ENCODE measurements at regions not wholly inside any gene's neighbourhood (a gene's known extent, or its start where the extent isn't known, plus 50 kb on each side); places are given as distances from the start of the nearest gene placed in this dataset.
"Not testable (repeated sequence)": the region's sequence is repeated elsewhere in the genome, so short reads cannot be mapped to it uniquely, and the experiment has no call there.

DNA sequence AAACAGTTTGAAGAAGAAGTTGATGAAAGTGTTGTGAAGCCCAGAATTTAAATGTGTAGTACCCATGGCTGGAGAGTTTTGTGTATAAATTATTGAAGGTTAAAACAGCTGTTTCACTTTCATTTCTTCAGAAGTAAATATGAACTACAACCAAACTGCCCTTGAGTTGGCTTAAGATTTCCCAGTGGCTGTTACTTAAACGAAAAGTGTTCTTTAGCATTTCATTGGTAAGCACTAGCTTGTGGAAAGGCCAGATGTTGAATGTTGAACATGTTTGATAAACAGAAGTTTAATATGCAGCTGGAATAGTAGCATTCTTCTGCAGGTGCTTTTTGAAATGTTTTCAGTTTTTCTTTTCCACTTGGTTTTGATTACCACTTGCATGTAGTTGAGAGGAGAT, 83.2 kb upstream of the TNRC6B start:
- H3K4me1 ChIP-seq (ENCODE audit: control insufficient read depth in 1 of 2, insufficient read depth in 2 of 2, low read depth in 1 of 2, low read length in 1 of 2): no peaks in the 10 kb centered on the region
- no peak overlapping the region for H3K4me2 ChIP-seq
- ChIA-PET CTCF (no interaction called here), POLR2A (no interaction called here)
- no peaks in the 10 kb centered on the region for H4K20me1 ChIP-seq (ENCODE audit: insufficient read depth)
- H3K27me3 ChIP-seq (ENCODE audit: insufficient read depth): no peaks in the 10 kb centered on the region
- no peaks in the 10 kb centered on the region for H3K9me3 ChIP-seq
- no peaks in the 10 kb centered on the region for H3K79me2 ChIP-seq (ENCODE audit: insufficient read depth)
- 50% methylated on average over 1 of the region's 1 CpG for WGBS (ENCODE audit: low lambda C conversion rate)
- no peak for DNase-seq
- no peaks in the 10 kb centered on the region for H3F3A ChIP-seq (replicated peaks; ENCODE audit: insufficient read depth)
- TF ChIP-seq RCOR1 (IDR thresholded peaks at IDR 0.05; ENCODE audit: low read length) (no peak), EZH2phosphoT487 (IDR thresholded peaks at IDR 0.05; ENCODE audit: borderline replicate concordance, low read depth) (no peak), TAF1 (IDR thresholded peaks at IDR 0.05; ENCODE audit: borderline replicate concordance, low read depth, low read length) (no peak), MEF2A (IDR thresholded peaks at IDR 0.05; ENCODE audit: borderline replicate concordance, low read depth) (no peak), GABPA (IDR thresholded peaks at IDR 0.05; ENCODE audit: low read depth) (no peak)
- no peaks in the 10 kb centered on the region for H3K36me3 ChIP-seq (replicated peaks in 1 of 2; ENCODE audit: control insufficient read depth in 1 of 2, insufficient read depth in 2 of 2, low read length in 1 of 2)
- H3K27ac ChIP-seq (ENCODE audit: low read depth in 2 of 2, low read length in 1 of 2): no peak overlapping the region
- no peak overlapping the region for H3K4me3 ChIP-seq (ENCODE audit: low read depth in 2 of 2, low read length in 1 of 2)
- H3K9ac ChIP-seq: no peak overlapping the region
- no peak overlapping the region for H2AFZ ChIP-seq (ENCODE audit: low read depth)
- no peaks in the 10 kb centered on the region for H3K9me2 ChIP-seq

DNA sequence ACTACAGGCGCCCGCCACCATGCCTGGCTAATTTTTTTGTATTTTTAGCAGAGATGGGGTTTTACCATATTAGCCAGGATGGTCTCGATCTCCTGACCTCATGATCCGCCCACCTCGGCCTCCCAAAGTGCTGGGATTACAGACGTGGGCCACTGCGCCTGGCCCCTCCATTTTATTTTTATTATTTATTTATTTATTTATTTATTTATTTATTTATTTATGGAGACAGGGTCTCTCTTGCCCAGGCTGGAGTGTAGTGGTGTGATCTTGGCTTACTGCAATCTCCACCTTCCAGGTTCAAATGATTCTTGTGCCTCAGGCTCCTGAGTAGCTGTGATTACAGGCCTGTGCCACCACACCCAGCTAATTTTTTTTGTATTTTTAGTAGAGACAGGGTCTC, 77.8 kb upstream of the TNRC6B start:
- CTCF ChIA-PET; H3K27me3 ChIP-seq (ENCODE audit: insufficient read depth); H3K4me2 ChIP-seq; H3K36me3 ChIP-seq (replicated peaks in 1 of 2; ENCODE audit: control insufficient read depth in 1 of 2, insufficient read depth in 2 of 2, low read length in 1 of 2); H3K27ac ChIP-seq (ENCODE audit: low read depth in 2 of 2, low read length in 1 of 2); H2AFZ ChIP-seq (ENCODE audit: low read depth); POLR2A ChIA-PET; H3K9ac ChIP-seq; H3K9me2 ChIP-seq; H3K9me3 ChIP-seq; H3K4me3 ChIP-seq (ENCODE audit: low read depth in 2 of 2, low read length in 1 of 2); H4K20me1 ChIP-seq (ENCODE audit: insufficient read depth); H3F3A ChIP-seq (replicated peaks; ENCODE audit: insufficient read depth); H3K79me2 ChIP-seq (ENCODE audit: insufficient read depth); DNase-seq; H3K4me1 ChIP-seq (ENCODE audit: control insufficient read depth in 1 of 2, insufficient read depth in 2 of 2, low read depth in 1 of 2, low read length in 1 of 2): not testable (repeated sequence)
- 98% methylated on average over 7 of the region's 7 CpGs for WGBS (ENCODE audit: low lambda C conversion rate)

DNA sequence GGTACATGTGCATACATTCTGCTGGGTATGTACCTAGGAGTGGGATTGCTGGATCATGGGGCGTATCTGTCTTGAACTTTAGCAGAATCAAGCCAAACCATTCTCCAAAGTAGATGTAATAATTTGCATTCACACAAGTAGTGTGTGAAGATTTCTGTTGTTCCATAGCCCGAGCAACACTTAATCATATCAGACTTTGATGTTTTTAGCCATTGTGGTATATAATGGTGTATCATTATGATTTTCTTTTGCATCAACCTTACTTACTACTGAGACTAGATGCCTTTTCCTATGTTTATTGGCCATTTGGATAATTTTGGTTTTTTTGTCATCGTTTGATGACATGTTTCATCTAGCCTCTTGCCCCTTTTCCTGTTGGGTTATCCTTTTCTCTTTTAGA, 72.0 kb upstream of the TNRC6B start:
- H3K27me3 ChIP-seq (ENCODE audit: insufficient read depth): no peaks in the 10 kb centered on the region
- no peak overlapping the region for H3K27ac ChIP-seq (ENCODE audit: low read depth in 2 of 2, low read length in 1 of 2)
- H3K4me3 ChIP-seq (ENCODE audit: low read depth in 2 of 2, low read length in 1 of 2): no peak overlapping the region

DNA sequence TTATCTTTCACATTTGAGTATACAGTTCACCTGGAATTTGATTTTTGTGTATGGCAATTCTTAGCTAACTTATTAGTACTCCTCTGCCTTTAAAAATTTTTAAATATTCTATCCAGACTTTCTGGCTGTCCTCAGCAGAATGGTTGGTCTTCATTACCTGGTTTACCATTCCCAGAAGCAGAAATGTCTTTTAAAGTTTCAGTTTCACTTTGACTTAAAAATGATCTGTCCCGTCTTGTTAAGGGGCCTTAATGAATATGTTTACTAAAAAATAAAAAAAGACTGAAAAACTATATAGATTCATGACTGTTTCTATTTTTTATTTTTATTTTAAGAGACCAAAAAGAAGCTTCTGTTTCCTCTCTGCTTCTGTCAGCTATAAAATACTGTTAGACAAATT, 70.5 kb upstream of the TNRC6B start:
- H3K9me3 ChIP-seq: no peaks in the 10 kb centered on the region
- H4K20me1 ChIP-seq (ENCODE audit: insufficient read depth): no peaks in the 10 kb centered on the region
- no peak overlapping the region for H3K4me3 ChIP-seq (ENCODE audit: low read depth in 2 of 2, low read length in 1 of 2)
- ChIA-PET CTCF (interaction anchor here (1.6 kb wide), 1 partner anchor 17 kb away, joined by 8 read pairs; no protein-coding TSS in a partner anchor), POLR2A (no interaction called here)
- H3K36me3 ChIP-seq (replicated peaks in 1 of 2; ENCODE audit: control insufficient read depth in 1 of 2, insufficient read depth in 2 of 2, low read length in 1 of 2): no peaks in the 10 kb centered on the region
- H3K27me3 ChIP-seq (ENCODE audit: insufficient read depth): no peaks in the 10 kb centered on the region
- no peak for DNase-seq
- no peaks in the 10 kb centered on the region for H3F3A ChIP-seq (replicated peaks; ENCODE audit: insufficient read depth)
- no peak overlapping the region for H3K4me2 ChIP-seq
- WGBS (ENCODE audit: low lambda C conversion rate): 67% methylated on average over 1 of the region's 1 CpG
- H3K27ac ChIP-seq (ENCODE audit: low read depth in 2 of 2, low read length in 1 of 2): no peak overlapping the region
- TF ChIP-seq NRF1 (IDR thresholded peaks at IDR 0.05; ENCODE audit: low read depth, low read length) (no peak), CHD2 (IDR thresholded peaks at IDR 0.05; ENCODE audit: low read length, partially characterized antibody) (no peak), FOSL2 (IDR thresholded peaks at IDR 0.05; ENCODE audit: borderline replicate concordance, low read depth) (no peak), YY1 (IDR thresholded peaks at IDR 0.05; ENCODE audit: low read depth) (no peak)
- H2AFZ ChIP-seq (ENCODE audit: low read depth): no peak overlapping the region
- H3K9ac ChIP-seq: no peak overlapping the region
- H3K9me2 ChIP-seq: no peaks in the 10 kb centered on the region
- H3K79me2 ChIP-seq (ENCODE audit: insufficient read depth): no peaks in the 10 kb centered on the region
- H3K4me1 ChIP-seq (ENCODE audit: control insufficient read depth in 1 of 2, insufficient read depth in 2 of 2, low read depth in 1 of 2, low read length in 1 of 2): no peaks in the 10 kb centered on the region; a peak in 1 of 4 replicates

More for the DNA sequence above, 72.0 kb upstream of the TNRC6B start:
- Histone ChIP-seq H3K79me2 (ENCODE audit: insufficient read depth) (no peaks in the 10 kb centered on the region), H3K4me1 (ENCODE audit: control insufficient read depth in 1 of 2, insufficient read depth in 2 of 2, low read depth in 1 of 2, low read length in 1 of 2) (no peaks in the 10 kb centered on the region; a peak in 1 of 4 replicates), H3K9ac (no peak overlapping the region), H3K9me3 (no peaks in the 10 kb centered on the region), H3F3A (replicated peaks; ENCODE audit: insufficient read depth) (no peaks in the 10 kb centered on the region), H2AFZ (ENCODE audit: low read depth) (no peak overlapping the region), H4K20me1 (ENCODE audit: insufficient read depth) (no peaks in the 10 kb centered on the region), H3K4me2 (no peak overlapping the region), H3K9me2 (no peaks in the 10 kb centered on the region), H3K36me3 (replicated peaks in 1 of 2; ENCODE audit: control insufficient read depth in 1 of 2, insufficient read depth in 2 of 2, low read length in 1 of 2) (no peaks in the 10 kb centered on the region)
- DNase-seq: no peak
- CTCF ChIA-PET: no interaction called here
- POLR2A ChIA-PET: no interaction called here
- TF ChIP-seq GATA2 (CRISPR knock-in tag; IDR thresholded peaks at IDR 0.05): no peak
- TF ChIP-seq RCOR1 (IDR thresholded peaks at IDR 0.05; ENCODE audit: low read length): no peak
- no peak for TF ChIP-seq POLR2AphosphoS5 (IDR thresholded peaks at IDR 0.05; ENCODE audit: low read depth, low read length)
- 98% methylated on average over 3 of the region's 3 CpGs for WGBS (ENCODE audit: low lambda C conversion rate)
